Liver (tissue), 8 donors: ENCODE measurements at regions not wholly inside any gene's neighbourhood (a gene's known extent, or its start where the extent isn't known, plus 50 kb on each side); places are given as distances from the start of the nearest gene placed in this dataset.

ENCODE experiments used
- DNase-seq: peaks from one replicate; pipeline ENCODE4 v3.0.0-alpha.2; 2017; ENCODE audit warnings: low spot score
- H3K27ac ChIP-seq, 2 donors: one replicate each; pipeline ENCODE4 v1.7.0; 2013; ENCODE audit warnings: inconsistent platforms in 2 of 2, low read length in 2 of 2, control low read depth in 1 of 2, low read depth in 1 of 2, mild to moderate bottlenecking in 1 of 2
- H3K27me3 ChIP-seq, 4 donors: one replicate each; pipeline versions ENCODE4 v1.6.1 to v1.7.0; 2013; ENCODE audit warnings: low read length in 3 of 4, inconsistent platforms in 1 of 4, mild to moderate bottlenecking in 1 of 4, moderate library complexity in 1 of 4; ENCODE audit not compliant: control insufficient read depth in 4 of 4, insufficient read depth in 4 of 4
- H3K36me3 ChIP-seq, 4 donors: one replicate each; pipeline versions ENCODE4 v1.6.1 to v1.7.0; 2013; ENCODE audit warnings: low read length in 3 of 4, mild to moderate bottlenecking in 3 of 4, low read depth in 1 of 4, moderate library complexity in 1 of 4; ENCODE audit not compliant: control insufficient read depth in 4 of 4, insufficient read depth in 3 of 4
- H3K4me1 ChIP-seq, 4 donors: one replicate each; pipeline versions ENCODE4 v1.6.1 to v1.7.0; 2013; ENCODE audit warnings: low read length in 3 of 4, mild to moderate bottlenecking in 3 of 4, moderate library complexity in 1 of 4; ENCODE audit not compliant: control insufficient read depth in 4 of 4, insufficient read depth in 4 of 4
- H3K4me3 ChIP-seq, 3 donors: one replicate each; pipeline versions ENCODE4 v1.6.1 to v1.7.0; 2013; ENCODE audit warnings: low read length in 3 of 3, control low read depth in 1 of 3, low read depth in 1 of 3, mild to moderate bottlenecking in 1 of 3
- H3K9ac ChIP-seq, 2 donors: one replicate each; pipeline ENCODE4 v1.7.0; 2013; ENCODE audit warnings: low read length in 2 of 2, mild to moderate bottlenecking in 2 of 2, moderate library complexity in 2 of 2, control low read depth in 1 of 2, low read depth in 1 of 2
- H3K9me3 ChIP-seq, 4 donors: one replicate each; pipeline versions ENCODE4 v1.6.1 to v1.7.0; 2013; ENCODE audit warnings: low read length in 3 of 4; ENCODE audit not compliant: control insufficient read depth in 4 of 4
- CTCF ChIP-seq: fragments of 150-350 bp; IDR thresholded peaks from 2 replicates; pipeline ENCODE4 v1.5.1; 2017; ENCODE audit warnings: improper control_type of control experiment, low read depth, low read length; ENCODE audit not compliant: missing input control
- EGR1 ChIP-seq, 2 donors: IDR thresholded peaks; 2 replicates each; pipeline ENCODE4 v1.6.1; 2016 to 2018; ENCODE audit warnings: antibody characterized with exemption in 2 of 2, low read depth in 2 of 2
- FOXA1 ChIP-seq: IDR thresholded peaks from 2 replicates; pipeline ENCODE4 v1.6.1; 2016; ENCODE audit warnings: antibody characterized with exemption
- FOXA2 ChIP-seq: IDR thresholded peaks from 2 replicates; pipeline ENCODE4 v1.6.1; 2016; ENCODE audit warnings: antibody characterized with exemption
- GABPA ChIP-seq, 2 donors: IDR thresholded peaks in 1 of 2; conservative IDR thresholded peaks in 1 of 2; 2 replicates each; pipeline ENCODE4 v1.6.1; 2016; ENCODE audit warnings: antibody characterized with exemption in 2 of 2, mild to moderate bottlenecking in 1 of 2, moderate library complexity in 1 of 2
- HNF4A ChIP-seq, 2 donors: conservative IDR thresholded peaks; 2 replicates each; pipeline ENCODE4 v1.6.1; 2016; ENCODE audit warnings: antibody characterized with exemption in 2 of 2, mild to moderate bottlenecking in 2 of 2
- HNF4G ChIP-seq: IDR thresholded peaks from 2 replicates; pipeline ENCODE4 v1.6.1; 2016; ENCODE audit warnings: antibody characterized with exemption
- JUND ChIP-seq, 2 donors: IDR thresholded peaks; 2 replicates each; pipeline ENCODE4 v1.6.1; 2016; ENCODE audit warnings: antibody characterized with exemption in 2 of 2
- NR2F2 ChIP-seq: IDR thresholded peaks from 2 replicates; pipeline ENCODE4 v1.6.1; 2016; ENCODE audit warnings: antibody characterized with exemption
- RAD21 ChIP-seq, 2 donors: IDR thresholded peaks; 2 replicates each; pipeline ENCODE4 v1.6.1; 2016; ENCODE audit warnings: antibody characterized with exemption in 2 of 2, mild to moderate bottlenecking in 2 of 2
- REST ChIP-seq: IDR thresholded peaks from 2 replicates; pipeline ENCODE4 v1.6.1; 2016; ENCODE audit warnings: antibody characterized with exemption, mild to moderate bottlenecking
- RXRA ChIP-seq, 2 donors: IDR thresholded peaks; 2 replicates each; pipeline ENCODE4 v1.6.1; 2017 to 2018; ENCODE audit warnings: antibody characterized with exemption in 2 of 2, mild to moderate bottlenecking in 1 of 2
- SP1 ChIP-seq: IDR thresholded peaks from 2 replicates; pipeline ENCODE4 v1.6.1; 2018; ENCODE audit warnings: antibody characterized with exemption, mild to moderate bottlenecking
- TAF1 ChIP-seq: conservative IDR thresholded peaks from 2 replicates; pipeline ENCODE4 v1.6.1; 2016; ENCODE audit warnings: antibody characterized with exemption, mild to moderate bottlenecking
- YY1 ChIP-seq: IDR thresholded peaks from 2 replicates; pipeline ENCODE4 v1.6.1; 2016; ENCODE audit warnings: antibody characterized with exemption, mild to moderate bottlenecking
- ZBTB33 ChIP-seq: IDR thresholded peaks from 2 replicates; pipeline ENCODE4 v1.6.1; 2016; ENCODE audit warnings: antibody characterized with exemption
- WGBS: extraction: QIAGEN DNeasy Blood & Tissue Kit; methylation state at CpG from one replicate; pipeline ENCODE4 v1.1.7; 2013; 5-methylcytosine and 5-hydroxymethylcytosine counted together
- TF ChIP-seq, protein P1 (sequence below): IDR thresholded peaks from 2 replicates; pipeline ENCODE4 v1.6.1; 2016; ENCODE audit warnings: antibody characterized with exemption
- TF ChIP-seq, protein P2 (sequence below): IDR thresholded peaks from 2 replicates; pipeline ENCODE4 v1.6.1; 2016; ENCODE audit warnings: antibody characterized with exemption
- donor health status: healthy.
- donor health status: healthy.
- donor health status: healthy.
- donor health status: healthy.
- donor health status: healthy.

GRCh38 chr2:12448846-12449505 is 267.8 kb upstream of the TRIB2 start:
- H3K4me1 ChIP-seq: no peaks in the 10 kb centered on the region
- 87% methylated on average over 4 of the region's 4 CpGs for WGBS
- no peaks in the 10 kb centered on the region for H3K27me3 ChIP-seq
- no peak overlapping the region for H3K27ac ChIP-seq
- H3K9ac ChIP-seq: no peak overlapping the region
- H3K4me3 ChIP-seq: no peak overlapping the region
- H3K36me3 ChIP-seq: no peaks in the 10 kb centered on the region
- TF ChIP-seq NR2F2 (no peak), EGR1 (IDR thresholded peaks at IDR 0.05; ENCODE audit: low read depth in 2 of 2) (no peak), REST (no peak), YY1 (no peak), HNF4A (conservative IDR thresholded peaks at IDR 0.05) (no peak)
- no peaks in the 10 kb centered on the region for H3K9me3 ChIP-seq
- DNase-seq: no peak

GRCh38 chr2:12451726-12452125 is 265.0 kb upstream of the TRIB2 start:
- H3K4me1 ChIP-seq: peaks cover 0 to 4% (median 2%) of the 10 kb centered on the region in 4 donors
- no peaks in the 10 kb centered on the region for H3K36me3 ChIP-seq
- DNase-seq: no peak
- 40% methylated on average over 5 of the region's 5 CpGs for WGBS
- TF ChIP-seq FOXA1 (no peak), FOXA2 (no peak), JUND (IDR thresholded peaks at IDR 0.05) (no peak), RAD21 (IDR thresholded peaks at IDR 0.05) (no peak), HNF4G (no peak), CTCF (no peak), ZBTB33 (no peak), EGR1 (IDR thresholded peaks at IDR 0.05; ENCODE audit: low read depth in 2 of 2) (no peak), NR2F2 (no peak), GABPA (IDR thresholded peaks at IDR 0.05 in 1 of 2, conservative IDR thresholded peaks at IDR 0.05 in 1 of 2) (no peak), HNF4A (conservative IDR thresholded peaks at IDR 0.05) (no peak), REST (no peak), TAF1 (no peak), RXRA (IDR thresholded peaks at IDR 0.05) (no peak), YY1 (no peak), SP1 (no peak)
- TF ChIP-seq, protein P1, sequence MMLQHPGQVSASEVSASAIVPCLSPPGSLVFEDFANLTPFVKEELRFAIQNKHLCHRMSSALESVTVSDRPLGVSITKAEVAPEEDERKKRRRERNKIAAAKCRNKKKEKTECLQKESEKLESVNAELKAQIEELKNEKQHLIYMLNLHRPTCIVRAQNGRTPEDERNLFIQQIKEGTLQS: no peak
- TF ChIP-seq, protein P2, sequence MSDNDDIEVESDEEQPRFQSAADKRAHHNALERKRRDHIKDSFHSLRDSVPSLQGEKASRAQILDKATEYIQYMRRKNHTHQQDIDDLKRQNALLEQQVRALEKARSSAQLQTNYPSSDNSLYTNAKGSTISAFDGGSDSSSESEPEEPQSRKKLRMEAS: no peak
- no peak overlapping the region for H3K27ac ChIP-seq
- H3K4me3 ChIP-seq: no peak overlapping the region
- no peaks in the 10 kb centered on the region for H3K27me3 ChIP-seq
- no peaks in the 10 kb centered on the region for H3K9me3 ChIP-seq
- no peak overlapping the region for H3K9ac ChIP-seq
